Activated B cell treated with CpG ODN at 0.5 μM for 24 hours (primary cell): ENCODE measurements at regions not wholly inside any gene's neighbourhood (a gene's known extent, or its start where the extent isn't known, plus 50 kb on each side); places are given as distances from the start of the nearest gene placed in this dataset.

Experiments used
- ATAC-seq: fragments of 200-7000 bp; cut with Tn5 transposase; one replicate; pipeline ENCODE4 v1.10.0; 2021; ENCODE audit warnings: low read depth, mild to moderate bottlenecking, moderate library complexity
- CTCF ChIA-PET: fragments of 350-600 bp; sonication (Branson Sonifier 250); formaldehyde crosslinking; loops from one replicate; lab custom pipeline; 2021; ENCODE audit warnings: antibody characterized with exemption; lab: Charles Lee
- POLR2A ChIA-PET: fragments of 350-600 bp; sonication (Branson Sonifier 250); formaldehyde crosslinking; loops from one replicate; lab custom pipeline; 2021; ENCODE audit warnings: antibody characterized with exemption; lab: Charles Lee
- DNase-seq: peaks from one replicate; pipeline ENCODE4 v3.0.0; 2022
- H3K27ac Mint-ChIP-seq: one replicate; pipeline ENCODE4 v1.8.0; 2020; ENCODE audit warnings: mixed read lengths
- H3K27me3 Mint-ChIP-seq: one replicate; pipeline ENCODE4 v1.8.0; 2021; ENCODE audit warnings: mixed read lengths
- H3K36me3 Mint-ChIP-seq: one replicate; pipeline ENCODE4 v1.8.0; 2021; ENCODE audit warnings: low read depth, mixed read lengths
- H3K4me1 Mint-ChIP-seq: one replicate; pipeline ENCODE4 v1.8.0; 2021; ENCODE audit warnings: mixed read lengths
- H3K4me3 Mint-ChIP-seq: one replicate; pipeline ENCODE4 v1.8.0; 2020; ENCODE audit warnings: mild to moderate bottlenecking, mixed read lengths
- H3K9me3 Mint-ChIP-seq: one replicate; pipeline ENCODE4 v1.8.0; 2020; ENCODE audit warnings: mixed read lengths
- intact Hi-C: fragments of 100-400 bp; cut with micrococcal nuclease; formaldehyde crosslinking; loops from one replicate; pipeline ENCODE4 v1.15.1; 2024
- TF ChIP-seq, protein P1 (sequence below): fragments of 200-600 bp; IDR thresholded peaks from one replicate; pipeline ENCODE4 v1.8.0; 2022; ENCODE audit warnings: antibody characterized with exemption, mild to moderate bottlenecking

DNA sequence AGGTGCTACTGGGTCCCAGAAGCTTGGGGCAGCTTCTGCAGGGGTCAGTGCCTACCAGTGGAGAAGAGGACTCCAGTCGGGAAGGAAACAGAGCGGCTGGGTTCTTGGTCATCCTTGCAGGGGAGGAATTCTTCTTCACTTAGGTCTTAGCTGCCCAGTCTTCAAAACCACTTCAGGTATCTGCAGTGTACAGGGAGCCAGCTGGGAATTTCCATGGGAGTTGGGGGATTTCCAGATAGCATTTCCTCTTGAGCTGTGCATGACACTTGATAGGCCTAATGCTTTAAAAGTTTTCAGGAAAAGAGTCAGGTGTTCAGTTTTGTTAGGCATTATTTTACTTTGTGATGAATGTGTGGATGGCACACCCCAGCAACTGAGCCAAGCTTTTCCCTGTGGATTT, 58.1 kb upstream of the ENPP6 start:
- Mint-ChIP-seq H3K9me3 (peaks cover 10% of the 10 kb centered on the region), H3K4me3 (no peak overlapping the region), H3K27ac (no peak overlapping the region), H3K27me3 (no peaks in the 10 kb centered on the region), H3K4me1 (peaks cover 33% of the 10 kb centered on the region), H3K36me3 (peaks cover 5% of the 10 kb centered on the region)
- intact Hi-C loops, result no loop called here
- POLR2A ChIA-PET, result interaction anchor here (1.1 kb wide), 1 partner anchor 10 kb away, joined by 3 read pairs; no protein-coding TSS in a partner anchor
- CTCF ChIA-PET, result no interaction called here
- TF ChIP-seq, protein P1, sequence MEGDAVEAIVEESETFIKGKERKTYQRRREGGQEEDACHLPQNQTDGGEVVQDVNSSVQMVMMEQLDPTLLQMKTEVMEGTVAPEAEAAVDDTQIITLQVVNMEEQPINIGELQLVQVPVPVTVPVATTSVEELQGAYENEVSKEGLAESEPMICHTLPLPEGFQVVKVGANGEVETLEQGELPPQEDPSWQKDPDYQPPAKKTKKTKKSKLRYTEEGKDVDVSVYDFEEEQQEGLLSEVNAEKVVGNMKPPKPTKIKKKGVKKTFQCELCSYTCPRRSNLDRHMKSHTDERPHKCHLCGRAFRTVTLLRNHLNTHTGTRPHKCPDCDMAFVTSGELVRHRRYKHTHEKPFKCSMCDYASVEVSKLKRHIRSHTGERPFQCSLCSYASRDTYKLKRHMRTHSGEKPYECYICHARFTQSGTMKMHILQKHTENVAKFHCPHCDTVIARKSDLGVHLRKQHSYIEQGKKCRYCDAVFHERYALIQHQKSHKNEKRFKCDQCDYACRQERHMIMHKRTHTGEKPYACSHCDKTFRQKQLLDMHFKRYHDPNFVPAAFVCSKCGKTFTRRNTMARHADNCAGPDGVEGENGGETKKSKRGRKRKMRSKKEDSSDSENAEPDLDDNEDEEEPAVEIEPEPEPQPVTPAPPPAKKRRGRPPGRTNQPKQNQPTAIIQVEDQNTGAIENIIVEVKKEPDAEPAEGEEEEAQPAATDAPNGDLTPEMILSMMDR, result no peak
- DNase-seq, result no peak
- no peak for ATAC-seq

GRCh38 chr4:184274286-184274951, 56.7 kb upstream of the ENPP6 start:
- TF ChIP-seq, protein P1, result no peak
- ChIA-PET POLR2A (interaction anchor here (1.1 to 1.5 kb wide), 2 partner anchors 9 kb away, joined by 3 to 7 read pairs; no protein-coding TSS in a partner anchor), CTCF (interaction anchor here (0.6 to 2.2 kb wide), 3 partner anchors 9 to 32 kb away, joined by 3 to 7 read pairs (median 3); no protein-coding TSS in a partner anchor)
- Mint-ChIP-seq H3K4me3 (no peak overlapping the region), H3K27ac (no peak overlapping the region), H3K36me3 (peaks cover 5% of the 10 kb centered on the region), H3K27me3 (no peaks in the 10 kb centered on the region), H3K4me1 (peaks cover 33% of the 10 kb centered on the region), H3K9me3 (peaks cover 10% of the 10 kb centered on the region)
- ATAC-seq (no peak), DNase-seq (no peak)
- intact Hi-C loops, result no loop called here

DNA sequence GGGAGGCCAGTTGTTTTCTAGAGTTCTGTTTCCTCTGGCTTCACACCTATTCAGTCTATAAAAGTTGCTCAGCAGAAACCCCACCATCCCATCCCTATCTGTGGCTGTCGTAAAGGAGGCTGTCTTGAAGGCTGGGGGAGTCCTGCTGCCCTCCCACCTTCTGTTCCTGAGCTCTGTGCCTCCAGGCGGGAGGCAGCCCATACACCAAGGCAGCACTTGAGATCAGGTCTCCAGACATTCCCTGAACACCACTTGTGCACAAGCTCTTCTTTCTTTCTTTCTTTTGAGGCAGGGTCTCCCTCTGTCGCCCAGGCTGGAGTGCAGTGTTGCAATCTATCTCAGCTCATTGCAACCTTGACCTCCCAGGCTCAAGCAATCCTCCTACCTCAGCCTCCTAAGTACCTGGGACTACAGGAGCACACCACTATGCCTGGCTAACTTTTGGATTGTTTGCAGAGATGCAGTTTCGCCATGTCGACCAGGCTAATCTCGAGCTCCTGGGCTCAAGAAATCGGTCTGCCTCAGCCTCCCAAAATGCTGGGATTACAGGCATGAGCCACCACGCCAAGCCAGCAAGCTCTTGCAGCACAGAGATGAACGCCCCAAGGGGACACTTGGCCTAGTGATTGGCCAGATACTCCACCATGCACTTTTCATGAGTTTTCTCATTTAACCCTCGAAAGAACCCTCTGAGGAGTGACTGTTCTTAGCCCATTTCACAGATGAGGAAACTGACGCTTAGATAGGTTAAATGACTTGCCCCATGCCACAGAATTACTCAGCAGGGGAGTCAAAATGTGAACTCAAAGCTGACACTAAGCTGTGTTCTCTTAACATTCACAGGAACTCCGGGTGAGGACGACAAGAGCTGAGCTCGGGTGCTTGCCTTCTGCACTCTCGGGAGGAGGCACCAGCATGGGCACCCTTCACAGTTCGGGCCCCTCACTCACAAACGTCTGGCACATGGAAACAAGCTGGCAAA, 55.8 kb upstream of the ENPP6 start:
- peak; percentile 28 for ATAC-seq
- Mint-ChIP-seq H3K36me3 (peaks cover 5% of the 10 kb centered on the region), H3K9me3 (peaks cover 10% of the 10 kb centered on the region), H3K27me3 (no peaks in the 10 kb centered on the region), H3K27ac (no peak overlapping the region), H3K4me1 (peaks cover 42% of the 10 kb centered on the region), H3K4me3 (no peak overlapping the region)
- DNase-seq, result no peak
- CTCF ChIA-PET, result interaction anchor here (0.7 to 2.2 kb wide), 4 partner anchors 8 to 10 kb away, joined by 3 to 7 read pairs (median 4); no protein-coding TSS in a partner anchor
- TF ChIP-seq, protein P1, result no peak
- POLR2A ChIA-PET, result interaction anchor here (0.5 to 1.5 kb wide), 3 partner anchors 10 to 60 kb away, joined by 3 to 7 read pairs (median 3); no protein-coding TSS in a partner anchor
- intact Hi-C loops, result no loop called here

DNA sequence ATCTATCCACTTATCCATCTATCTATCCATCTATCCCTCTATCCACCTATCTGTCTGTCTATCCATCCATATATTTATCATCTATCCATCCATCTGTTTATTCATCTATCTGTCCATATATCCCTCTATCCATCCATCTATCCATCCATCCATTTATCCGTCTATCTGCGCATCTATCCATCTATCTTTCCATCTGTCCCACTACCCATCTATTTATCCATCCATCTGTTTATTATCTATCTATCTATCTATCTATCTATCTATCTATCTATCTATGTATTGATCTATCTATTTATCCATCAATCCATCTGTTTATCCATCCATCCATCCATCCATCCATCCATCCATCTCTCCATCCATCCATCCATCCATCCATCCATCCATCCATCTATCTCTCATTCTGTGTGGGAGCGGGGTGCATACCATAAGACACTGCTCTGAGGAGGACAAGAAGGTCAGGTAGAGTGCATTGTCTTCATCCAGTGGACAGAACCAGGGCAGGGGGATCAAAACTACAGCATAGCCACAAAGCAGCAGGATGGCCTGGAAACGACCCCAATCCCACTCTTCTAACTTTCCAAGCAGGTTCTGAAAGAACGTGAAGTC, 53.2 kb upstream of the ENPP6 start:
- no peaks in the 10 kb centered on the region for H3K36me3 Mint-ChIP-seq
- peak overlapping the region; percentile 67 for H3K27ac Mint-ChIP-seq
- CTCF ChIA-PET, result interaction anchor here (1.1 kb wide), 1 partner anchor 12 kb away, joined by 3 read pairs; no protein-coding TSS in a partner anchor
- intact Hi-C loops, result no loop called here
- ATAC-seq (no peak), DNase-seq (no peak)
- POLR2A ChIA-PET, result interaction anchor here (0.8 to 8.3 kb wide), 6 partner anchors 9 to 204 kb away, joined by 3 to 177 read pairs (median 22); partner anchors contain the start of gene IRF2
- no peak overlapping the region for H3K4me3 Mint-ChIP-seq
- H3K4me1 Mint-ChIP-seq, result peaks cover 62% of the 10 kb centered on the region
- no peaks in the 10 kb centered on the region for H3K9me3 Mint-ChIP-seq
- no peaks in the 10 kb centered on the region for H3K27me3 Mint-ChIP-seq
- TF ChIP-seq, protein P1, result no peak
